ENCODE measurements at regions not wholly inside any gene's neighbourhood (a gene's known extent, or its start where the extent isn't known, plus 50 kb on each side); places are given as distances from the start of the nearest gene placed in this dataset.
A peak's percentile ranks its signal among the peaks of the same experiment; 100 is the strongest.

DNA sequence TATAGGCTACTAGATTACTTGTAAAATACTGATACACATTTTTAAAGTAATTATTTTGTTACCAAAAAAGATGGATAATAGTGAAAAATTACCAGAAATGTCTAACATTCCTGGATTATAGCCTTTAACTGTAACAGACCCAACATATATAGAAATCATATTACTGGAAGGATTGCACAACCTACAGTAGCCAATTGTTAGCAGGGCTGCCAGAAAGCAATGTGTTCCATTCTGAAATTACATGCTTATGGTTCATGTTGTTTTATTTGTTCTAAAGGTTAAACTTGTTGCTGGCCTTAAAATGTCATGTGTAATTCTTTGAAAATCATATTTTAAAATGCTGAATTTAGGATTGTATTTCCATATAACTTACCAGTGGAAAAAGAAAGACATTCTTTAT lies 793.6 kb upstream of the ACVR2A start:
- Histone ChIP-seq H3K36me3 (no peaks in the 10 kb centered on the region), H3K4me3 (no peak overlapping the region), H3K4me1 (no peaks in the 10 kb centered on the region), H3K27me3 (no peaks in the 10 kb centered on the region), H3K9me3 (peaks cover 0 to 8% (median 0%) of the 10 kb centered on the region in 4 donors), H3K27ac (no peak overlapping the region)
- no peak for TF ChIP-seq POLR2A (IDR thresholded peaks at IDR 0.05)
- TF ChIP-seq CTCF (IDR thresholded peaks at IDR 0.05) = no peak
- no peak for DNase-seq

DNA sequence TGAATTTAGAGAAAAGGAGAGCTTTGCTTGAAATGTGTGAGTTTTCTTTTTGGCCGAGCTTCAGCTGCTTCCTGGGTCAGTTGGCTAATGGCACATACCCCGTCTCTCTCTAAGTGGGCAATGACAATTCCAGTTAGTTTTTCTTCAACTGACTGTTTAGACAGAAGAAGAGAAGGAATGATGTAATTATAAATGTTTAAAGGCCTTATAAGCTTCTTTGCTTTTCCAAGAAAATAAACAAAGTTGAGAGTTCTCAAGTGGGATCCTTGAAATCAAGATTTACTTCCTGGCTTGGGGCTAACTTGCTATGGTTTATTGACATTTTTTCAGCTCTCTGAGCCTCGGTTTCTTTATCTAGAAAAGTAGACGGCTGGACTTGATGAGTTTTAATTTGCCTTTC lies 794.9 kb upstream of the ACVR2A start:
- no peak for DNase-seq
- Histone ChIP-seq H3K27ac (no peak overlapping the region), H3K4me1 (no peaks in the 10 kb centered on the region), H3K4me3 (no peak overlapping the region), H3K27me3 (no peaks in the 10 kb centered on the region), H3K9me3 (peaks cover 0 to 8% (median 0%) of the 10 kb centered on the region in 4 donors), H3K36me3 (no peaks in the 10 kb centered on the region)
- TF ChIP-seq CTCF (IDR thresholded peaks at IDR 0.05) (no peak), POLR2A (IDR thresholded peaks at IDR 0.05) (no peak)

DNA sequence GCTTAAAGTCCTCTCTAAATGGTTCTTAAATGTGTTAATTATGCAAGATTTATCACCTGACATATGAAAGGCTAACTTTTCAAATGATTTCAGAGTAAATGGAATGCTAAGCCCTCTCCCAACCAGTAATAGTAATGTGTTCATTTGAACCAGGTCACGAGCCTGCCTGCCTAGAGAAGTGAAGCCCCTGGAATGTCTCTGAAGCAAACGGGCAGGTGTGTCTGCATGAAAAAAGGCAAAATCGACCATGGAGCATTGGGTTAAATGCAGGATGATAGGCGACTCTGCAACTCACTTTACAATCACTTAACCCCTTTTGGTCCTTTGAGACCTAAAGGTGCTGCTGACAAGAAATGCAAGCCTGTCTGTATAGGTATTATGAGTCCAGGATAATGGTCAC lies 798.4 kb upstream of the ACVR2A start:
- Histone ChIP-seq H3K4me3 (no peak overlapping the region), H3K27me3 (no peaks in the 10 kb centered on the region), H3K27ac (no peak overlapping the region), H3K36me3 (no peaks in the 10 kb centered on the region), H3K4me1 (peaks cover 0 to 5% (median 0%) of the 10 kb centered on the region in 4 donors), H3K9me3 (no peaks in the 10 kb centered on the region)
- TF ChIP-seq POLR2A (IDR thresholded peaks at IDR 0.05) (no peak), CTCF (IDR thresholded peaks at IDR 0.05) (no peak)
- DNase-seq = no peak

GRCh38 chr2:147045113-147045512 lies 799.7 kb upstream of the ACVR2A start:
- Histone ChIP-seq H3K4me1 (peaks cover 0 to 6% (median 0%) of the 10 kb centered on the region in 4 donors), H3K9me3 (no peaks in the 10 kb centered on the region), H3K27ac (no peak overlapping the region), H3K4me3 (no peak overlapping the region), H3K27me3 (no peaks in the 10 kb centered on the region), H3K36me3 (no peaks in the 10 kb centered on the region)
- TF ChIP-seq POLR2A (IDR thresholded peaks at IDR 0.05) (no peak), CTCF (IDR thresholded peaks at IDR 0.05) (peak in 4 of 6 experiments; percentile 48 to 72 (median 66))
- DNase-seq = peak in 2 of 3 donors; percentile 56 to 71

- Histone ChIP-seq H3K36me3 (no peaks in the 10 kb centered on the region), H3K9me3 (no peaks in the 10 kb centered on the region), H3K27me3 (no peaks in the 10 kb centered on the region), H3K27ac (peak overlapping the region in 2 of 4 donors; percentile 12 to 30), H3K4me1 (peaks cover 0 to 13% (median 0%) of the 10 kb centered on the region in 4 donors), H3K4me3 (peak overlapping the region in 1 of 4 donors; percentile 5)
- TF ChIP-seq CTCF (IDR thresholded peaks at IDR 0.05) (no peak), POLR2A (IDR thresholded peaks at IDR 0.05) (no peak)
- DNase-seq = no peak
Measured at GRCh38 chr2:147041121-147041494, 803.7 kb upstream of the ACVR2A start.

All from Peyer's patch (tissue), 4 donors.